ENCODE measurements at regions not wholly inside any gene's neighbourhood (a gene's known extent, or its start where the extent isn't known, plus 50 kb on each side); places are given as distances from the start of the nearest gene placed in this dataset.

GRCh38 chr2:42855221-42855970 lies 63.0 kb upstream of the HAAO start:
- TF ChIP-seq POLR2A (IDR thresholded peaks at IDR 0.05; ENCODE audit: low read depth, low read length) (no peak), POU2F2 (IDR thresholded peaks at IDR 0.05; ENCODE audit: low read depth, low read length) (no peak), POLR2AphosphoS5 (IDR thresholded peaks at IDR 0.05; ENCODE audit: low read depth, low read length) (no peak), SPI1 (IDR thresholded peaks at IDR 0.05; ENCODE audit: low read depth, low read length) (no peak)
